Activated T-helper 2 cell treated with anti-CD3 and anti-CD28 coated beads, Interferon-gamma antibody, Interleukin-2, Interleukin-4, amounts not matched to agents 10 μg/mL and 5 μg/mL and 100 μg/mL, durations not matched to agents 14 hours and 24 hours and 36 hours (primary cell): ENCODE measurements at regions not wholly inside any gene's neighbourhood (a gene's known extent, or its start where the extent isn't known, plus 50 kb on each side); places are given as distances from the start of the nearest gene placed in this dataset.

Experiments
- DNase-seq: peaks from one replicate; pipeline ENCODE4 v3.0.0; 2021; ENCODE audit warnings: low spot score
- H3K27ac Mint-ChIP-seq: one replicate; pipeline ENCODE4 v1.8.0; 2021; ENCODE audit warnings: mixed read lengths
- H3K27me3 Mint-ChIP-seq: one replicate; pipeline ENCODE4 v1.8.0; 2021; ENCODE audit warnings: low read depth, mixed read lengths
- H3K36me3 Mint-ChIP-seq: one replicate; pipeline ENCODE4 v1.8.0; 2021; ENCODE audit warnings: low read depth, mixed read lengths
- H3K4me1 Mint-ChIP-seq: one replicate; pipeline ENCODE4 v1.8.0; 2021; ENCODE audit warnings: low read depth, mixed read lengths
- H3K4me3 Mint-ChIP-seq: one replicate; pipeline ENCODE4 v1.8.0; 2021; ENCODE audit warnings: low read depth, mild to moderate bottlenecking, moderate library complexity, mixed read lengths
- H3K9me3 Mint-ChIP-seq: one replicate; pipeline ENCODE4 v1.8.0; 2021; ENCODE audit warnings: mixed read lengths
- intact Hi-C: fragments of 100-400 bp; cut with micrococcal nuclease; formaldehyde crosslinking; loops from one replicate; pipeline ENCODE4 v1.15.1; 2023

DNA sequence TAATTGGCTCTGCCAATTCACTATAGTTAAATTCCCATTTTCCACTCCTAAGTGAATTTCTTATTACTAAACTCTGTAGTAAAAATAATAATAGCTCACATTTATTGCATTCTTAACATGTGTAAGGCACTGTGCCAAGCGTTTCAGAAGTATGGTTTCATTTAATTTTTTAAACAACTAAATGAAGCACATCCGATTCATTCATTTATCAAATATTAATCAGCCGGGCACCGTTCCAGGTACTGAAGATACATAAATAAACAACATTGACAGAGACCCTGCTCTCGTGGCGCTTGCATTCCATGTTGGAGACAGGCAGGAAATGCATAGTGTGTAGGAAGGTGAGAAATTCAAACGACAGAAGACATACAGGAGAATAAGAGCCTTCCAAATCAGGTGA, 423.2 kb upstream of the JARID2 start:
- no peaks in the 10 kb centered on the region for H3K27me3 Mint-ChIP-seq
- no peak overlapping the region for H3K27ac Mint-ChIP-seq
- no peak overlapping the region for H3K4me3 Mint-ChIP-seq
- peaks cover 4% of the 10 kb centered on the region for H3K36me3 Mint-ChIP-seq
- no peak for DNase-seq
- peaks cover 9% of the 10 kb centered on the region for H3K9me3 Mint-ChIP-seq
- peaks cover 28% of the 10 kb centered on the region for H3K4me1 Mint-ChIP-seq
- intact Hi-C loops, result no loop called here

DNA sequence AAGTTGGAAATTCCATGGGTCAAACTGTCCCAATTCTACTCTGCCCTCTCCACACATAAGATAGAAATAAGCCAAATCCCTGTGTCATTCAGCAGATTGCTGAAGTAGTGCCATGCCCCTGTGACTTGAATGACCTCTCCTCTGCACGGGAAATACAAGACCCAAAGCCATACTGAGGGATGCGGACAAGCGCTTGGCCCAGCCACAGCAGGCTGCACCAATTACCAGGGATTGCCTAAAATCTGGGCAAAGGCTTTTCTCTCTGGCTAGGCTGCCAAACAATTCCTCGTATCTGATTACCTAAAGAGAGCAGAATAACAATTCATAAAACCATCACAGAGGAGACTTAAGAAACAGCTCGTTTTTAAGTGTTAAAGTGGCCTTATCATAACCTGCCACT, 421.8 kb upstream of the JARID2 start:
- peaks cover 9% of the 10 kb centered on the region for H3K9me3 Mint-ChIP-seq
- peaks cover 4% of the 10 kb centered on the region for H3K36me3 Mint-ChIP-seq
- no peak overlapping the region for H3K4me3 Mint-ChIP-seq
- H3K27me3 Mint-ChIP-seq, result no peaks in the 10 kb centered on the region
- intact Hi-C loops, result no loop called here
- H3K27ac Mint-ChIP-seq, result no peak overlapping the region
- peaks cover 26% of the 10 kb centered on the region for H3K4me1 Mint-ChIP-seq
- no peak for DNase-seq

DNA sequence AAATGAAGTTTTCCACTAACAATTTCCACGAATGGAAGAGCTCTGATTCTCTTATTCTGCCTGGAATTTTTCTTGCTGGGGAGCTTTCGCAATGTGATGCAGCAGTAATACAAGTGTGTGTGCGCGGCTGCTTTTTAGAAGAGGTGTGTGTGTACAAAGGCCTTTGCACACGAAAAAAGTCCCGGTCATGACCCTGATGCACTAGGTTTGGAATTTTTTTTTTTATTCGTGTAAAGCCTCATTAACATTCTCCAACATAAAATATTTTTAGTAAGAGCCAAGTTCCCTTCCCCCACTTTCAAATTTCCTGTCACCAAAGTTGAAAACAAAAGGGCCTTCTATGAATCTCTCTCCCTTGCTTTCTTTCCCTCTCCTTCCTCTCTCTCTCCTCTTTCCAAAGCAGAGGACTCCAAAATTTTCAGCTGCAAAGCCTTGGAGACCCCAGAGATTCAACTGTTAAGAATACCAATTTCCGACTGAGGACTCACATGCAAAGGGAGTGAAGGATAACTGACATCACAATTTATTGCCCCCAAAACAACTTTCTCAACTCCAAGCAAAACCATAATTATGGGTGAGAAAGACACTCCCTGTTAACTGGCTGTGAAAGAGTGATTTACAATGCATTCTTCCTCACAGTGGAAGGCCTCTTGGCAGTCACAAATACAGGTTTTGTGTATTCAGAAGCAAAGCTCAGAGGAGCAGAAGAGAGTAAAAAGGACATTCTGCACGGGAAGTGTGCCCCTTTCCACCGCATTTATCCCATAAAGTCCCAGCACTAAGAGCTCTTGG, 421.2 kb upstream of the JARID2 start:
- Mint-ChIP-seq H3K36me3 (peaks cover 4% of the 10 kb centered on the region), H3K4me3 (no peak overlapping the region), H3K4me1 (peaks cover 20% of the 10 kb centered on the region), H3K27me3 (no peaks in the 10 kb centered on the region), H3K9me3 (peaks cover 6% of the 10 kb centered on the region), H3K27ac (no peak overlapping the region)
- intact Hi-C loops, result no loop called here
- DNase-seq, result no peak

DNA sequence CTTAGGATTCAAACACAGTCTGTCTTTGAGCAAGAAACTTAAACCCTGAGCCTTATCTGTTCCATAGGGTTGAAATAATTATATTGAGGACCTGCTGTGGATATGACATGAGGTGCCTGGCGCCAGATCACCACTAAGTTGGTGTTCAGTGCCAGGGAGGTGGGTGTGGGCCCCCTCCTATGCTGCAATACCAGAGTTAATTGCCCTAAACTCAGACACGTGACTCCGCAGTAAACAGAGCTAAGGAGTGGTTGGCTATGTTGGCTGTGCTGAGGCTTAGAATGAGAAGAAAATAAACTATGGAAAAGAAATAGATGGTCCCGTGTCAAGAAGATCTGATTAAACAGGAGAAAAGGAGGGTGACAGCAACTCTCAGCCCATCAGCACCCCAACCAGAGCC, 419.4 kb upstream of the JARID2 start:
- Mint-ChIP-seq H3K9me3 (no peaks in the 10 kb centered on the region), H3K4me1 (peaks cover 12% of the 10 kb centered on the region), H3K36me3 (no peaks in the 10 kb centered on the region), H3K4me3 (no peak overlapping the region), H3K27ac (no peak overlapping the region), H3K27me3 (no peaks in the 10 kb centered on the region)
- intact Hi-C loops, result no loop called here
- DNase-seq, result no peak

DNA sequence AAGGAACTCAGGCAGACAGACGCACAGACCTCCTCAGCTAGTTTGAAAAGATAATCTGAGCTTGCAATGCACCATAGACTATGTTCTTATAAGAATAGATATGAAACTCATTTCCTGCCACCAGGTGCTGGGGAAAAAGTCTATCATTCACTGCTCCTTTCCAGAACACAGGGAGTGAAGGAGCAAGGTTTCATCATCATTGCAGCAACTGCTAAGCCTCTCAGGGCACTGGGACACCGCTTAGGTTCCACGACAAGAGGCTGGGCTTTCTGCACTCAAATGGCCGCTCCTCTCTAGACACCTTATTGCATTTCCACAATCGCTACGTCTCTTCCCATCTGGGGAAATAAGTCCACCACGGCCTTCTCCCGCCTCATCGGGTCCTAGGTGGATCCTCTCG, 418.5 kb upstream of the JARID2 start:
- no peak overlapping the region for H3K27ac Mint-ChIP-seq
- H3K36me3 Mint-ChIP-seq, result no peaks in the 10 kb centered on the region
- H3K4me1 Mint-ChIP-seq, result peaks cover 6% of the 10 kb centered on the region
- no peak for DNase-seq
- H3K9me3 Mint-ChIP-seq, result no peaks in the 10 kb centered on the region
- H3K27me3 Mint-ChIP-seq, result no peaks in the 10 kb centered on the region
- H3K4me3 Mint-ChIP-seq, result no peak overlapping the region
- intact Hi-C loops, result no loop called here

DNA sequence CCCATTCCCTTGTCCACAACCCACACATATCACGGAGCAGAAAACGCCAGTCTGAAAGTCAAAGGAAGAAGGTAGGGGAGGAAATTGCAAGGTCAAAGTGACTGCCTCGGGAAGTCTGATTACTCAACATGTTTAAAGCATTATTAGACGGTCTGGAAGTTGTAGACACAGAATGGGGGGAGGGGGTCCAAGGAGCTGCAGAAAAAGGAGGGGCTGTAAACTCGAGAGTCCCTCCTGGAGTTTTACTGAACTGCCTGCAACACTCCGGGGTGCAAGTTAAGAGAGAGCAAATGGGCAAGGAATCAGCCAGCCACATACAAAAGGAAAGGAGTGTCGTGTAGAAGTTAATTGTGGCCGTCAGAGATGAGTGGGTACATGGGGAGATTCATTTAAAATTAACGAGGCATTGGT, 417.7 kb upstream of the JARID2 start:
- H3K4me3 Mint-ChIP-seq, result no peak overlapping the region
- H3K36me3 Mint-ChIP-seq, result no peaks in the 10 kb centered on the region
- no peaks in the 10 kb centered on the region for H3K9me3 Mint-ChIP-seq
- no peaks in the 10 kb centered on the region for H3K27me3 Mint-ChIP-seq
- H3K4me1 Mint-ChIP-seq, result peaks cover 8% of the 10 kb centered on the region
- no peak overlapping the region for H3K27ac Mint-ChIP-seq
- no peak for DNase-seq
- intact Hi-C loops, result no loop called here

DNA sequence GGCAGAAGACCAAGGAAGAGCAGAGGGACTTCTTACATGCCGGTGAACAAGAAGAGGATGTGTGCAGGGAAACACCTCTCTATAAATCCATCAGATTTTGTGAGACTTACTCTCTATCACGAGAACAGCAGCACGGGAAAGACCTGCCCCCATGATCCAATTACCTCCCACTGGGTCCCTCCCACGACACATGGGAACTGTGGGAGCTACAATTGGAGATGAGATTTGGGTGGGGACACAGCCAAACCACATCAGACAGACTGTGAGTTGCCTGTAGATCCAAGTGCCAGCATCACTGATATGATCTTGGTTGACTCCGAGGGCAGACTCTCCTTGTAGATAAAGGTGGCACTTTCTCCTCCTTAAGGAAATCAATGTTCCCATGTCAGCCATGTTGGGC, 414.8 kb upstream of the JARID2 start:
- peaks cover 4% of the 10 kb centered on the region for H3K4me1 Mint-ChIP-seq
- DNase-seq, result no peak
- H3K9me3 Mint-ChIP-seq, result no peaks in the 10 kb centered on the region
- intact Hi-C loops, result no loop called here
- H3K4me3 Mint-ChIP-seq, result no peak overlapping the region
- H3K36me3 Mint-ChIP-seq, result no peaks in the 10 kb centered on the region
- H3K27ac Mint-ChIP-seq, result no peak overlapping the region
- no peaks in the 10 kb centered on the region for H3K27me3 Mint-ChIP-seq

DNA sequence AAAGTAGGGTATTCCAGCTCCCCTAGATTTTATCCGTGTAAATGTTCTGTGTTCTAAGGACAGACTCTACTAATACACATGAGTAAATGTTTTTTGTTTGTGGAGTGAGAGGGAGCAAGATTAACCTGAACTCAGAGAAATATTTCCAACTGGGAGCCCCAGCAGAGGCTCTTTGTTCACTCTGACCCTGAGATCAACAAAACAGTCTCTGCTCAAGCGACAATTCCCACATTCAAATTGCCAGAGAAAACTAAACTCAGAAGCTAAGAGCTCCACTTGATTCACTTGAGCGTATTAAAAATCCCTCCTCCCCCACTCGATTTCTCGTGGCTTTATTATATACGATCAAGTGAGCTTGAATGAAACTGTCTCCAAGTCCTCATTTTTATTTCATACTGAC, 413.9 kb upstream of the JARID2 start:
- intact Hi-C loops, result no loop called here
- Mint-ChIP-seq H3K4me1 (peaks cover 4% of the 10 kb centered on the region), H3K9me3 (no peaks in the 10 kb centered on the region), H3K27ac (no peak overlapping the region), H3K36me3 (no peaks in the 10 kb centered on the region), H3K27me3 (no peaks in the 10 kb centered on the region), H3K4me3 (no peak overlapping the region)
- DNase-seq, result no peak

DNA sequence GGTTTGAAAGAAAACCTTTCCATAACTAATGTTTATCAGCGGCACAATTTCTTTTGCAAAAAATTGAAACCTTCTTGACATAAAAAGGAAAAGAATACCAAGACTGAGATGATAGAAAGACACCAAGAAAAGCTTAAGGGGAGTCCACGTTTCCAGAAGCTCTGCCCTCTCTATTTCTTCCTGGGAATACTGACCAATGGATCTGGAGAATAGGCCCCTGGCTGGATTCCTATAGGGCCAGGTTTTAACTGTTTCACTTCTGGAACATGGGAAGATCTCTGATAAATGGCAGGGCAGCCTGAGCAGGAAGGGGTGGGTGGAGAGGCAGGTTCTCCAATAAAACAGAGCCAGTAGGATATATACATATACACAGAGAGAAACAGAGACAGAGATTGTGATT, 413.4 kb upstream of the JARID2 start:
- Mint-ChIP-seq H3K36me3 (no peaks in the 10 kb centered on the region), H3K27me3 (no peaks in the 10 kb centered on the region), H3K27ac (no peak overlapping the region), H3K4me1 (peaks cover 8% of the 10 kb centered on the region), H3K9me3 (no peaks in the 10 kb centered on the region), H3K4me3 (no peak overlapping the region)
- intact Hi-C loops, result no loop called here
- no peak for DNase-seq

DNA sequence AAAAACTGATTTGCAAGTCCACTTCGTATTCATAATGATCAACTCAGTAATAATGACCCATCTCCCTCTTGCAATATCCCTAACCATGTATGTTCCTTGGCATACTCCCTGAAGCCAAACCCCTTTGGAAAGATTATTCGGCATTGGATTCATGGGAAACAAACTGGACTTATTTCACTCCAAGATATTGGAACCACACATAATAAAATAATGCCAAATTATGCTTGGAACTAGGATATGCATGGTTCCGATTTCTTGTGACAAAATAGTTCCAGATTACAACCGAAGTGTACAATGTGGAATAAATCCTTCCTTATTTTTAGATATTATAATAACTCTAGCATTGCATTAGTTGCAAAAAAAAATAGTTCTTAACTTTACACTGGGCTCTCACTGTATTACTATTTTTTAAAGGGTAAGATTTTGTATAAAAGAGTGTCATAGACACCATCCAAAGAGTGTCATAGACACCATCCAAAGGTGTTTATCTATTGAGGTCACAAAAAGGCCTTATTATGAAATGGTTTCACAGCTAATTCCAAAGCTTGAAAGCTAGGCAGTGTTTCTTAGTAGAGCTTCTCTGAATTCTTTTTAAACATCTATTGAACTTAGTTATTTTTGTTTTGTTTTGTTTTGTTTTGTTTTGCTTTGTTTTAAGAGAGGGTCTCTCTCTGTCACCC, 410.9 kb upstream of the JARID2 start:
- no peaks in the 10 kb centered on the region for H3K27me3 Mint-ChIP-seq
- no peaks in the 10 kb centered on the region for H3K9me3 Mint-ChIP-seq
- intact Hi-C loops, result no loop called here
- no peak overlapping the region for H3K4me3 Mint-ChIP-seq
- peaks cover 15% of the 10 kb centered on the region for H3K4me1 Mint-ChIP-seq
- DNase-seq, result no peak
- H3K36me3 Mint-ChIP-seq, result no peaks in the 10 kb centered on the region
- no peak overlapping the region for H3K27ac Mint-ChIP-seq

DNA sequence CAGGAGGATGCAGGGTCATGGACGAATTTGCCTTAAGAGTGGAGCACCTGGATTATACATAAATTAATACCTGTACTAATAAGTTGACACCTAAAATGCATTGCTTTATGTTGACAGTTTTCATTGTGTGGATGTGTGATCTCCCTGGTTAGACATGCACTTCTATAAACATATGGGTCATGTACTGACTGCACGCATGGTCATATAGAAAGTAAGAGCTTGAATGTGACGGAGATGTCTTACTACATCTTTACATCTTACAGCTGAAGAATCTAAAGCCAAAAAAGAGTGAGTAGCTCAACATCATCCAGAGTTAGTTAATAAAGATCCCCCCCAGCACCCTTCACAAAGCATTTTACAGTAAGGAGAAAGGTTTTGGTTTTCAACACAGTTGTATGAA, 408.4 kb upstream of the JARID2 start:
- no peak for DNase-seq
- intact Hi-C loops, result no loop called here
- H3K27me3 Mint-ChIP-seq, result no peaks in the 10 kb centered on the region
- no peaks in the 10 kb centered on the region for H3K36me3 Mint-ChIP-seq
- H3K27ac Mint-ChIP-seq, result no peak overlapping the region
- peaks cover 4% of the 10 kb centered on the region for H3K9me3 Mint-ChIP-seq
- no peak overlapping the region for H3K4me3 Mint-ChIP-seq
- H3K4me1 Mint-ChIP-seq, result peaks cover 22% of the 10 kb centered on the region

DNA sequence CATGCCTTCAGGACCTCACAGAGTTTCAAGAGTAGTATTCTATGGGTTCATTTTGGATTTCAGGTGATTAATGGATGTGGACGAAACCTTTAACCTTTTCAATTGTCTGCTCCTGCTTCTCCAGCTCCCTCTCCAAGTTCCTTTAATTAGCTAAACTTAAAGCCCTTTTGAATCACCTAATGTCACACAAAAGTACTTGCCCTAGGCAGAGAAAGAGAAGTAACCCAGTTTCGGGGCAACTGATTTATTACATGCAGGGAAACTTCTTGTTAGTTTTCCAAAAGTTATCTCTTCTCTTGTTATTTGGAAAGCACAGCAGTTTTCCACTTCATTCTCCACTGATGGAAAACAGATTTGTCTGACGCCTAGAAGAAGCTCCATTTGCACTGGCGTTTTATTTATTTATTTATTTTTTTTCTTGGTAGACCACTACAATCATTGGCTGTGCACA, 407.7 kb upstream of the JARID2 start:
- intact Hi-C loops, result no loop called here
- Mint-ChIP-seq H3K4me3 (no peak overlapping the region), H3K36me3 (no peaks in the 10 kb centered on the region), H3K4me1 (peaks cover 21% of the 10 kb centered on the region), H3K9me3 (peaks cover 4% of the 10 kb centered on the region), H3K27me3 (no peaks in the 10 kb centered on the region), H3K27ac (no peak overlapping the region)
- no peak for DNase-seq

DNA sequence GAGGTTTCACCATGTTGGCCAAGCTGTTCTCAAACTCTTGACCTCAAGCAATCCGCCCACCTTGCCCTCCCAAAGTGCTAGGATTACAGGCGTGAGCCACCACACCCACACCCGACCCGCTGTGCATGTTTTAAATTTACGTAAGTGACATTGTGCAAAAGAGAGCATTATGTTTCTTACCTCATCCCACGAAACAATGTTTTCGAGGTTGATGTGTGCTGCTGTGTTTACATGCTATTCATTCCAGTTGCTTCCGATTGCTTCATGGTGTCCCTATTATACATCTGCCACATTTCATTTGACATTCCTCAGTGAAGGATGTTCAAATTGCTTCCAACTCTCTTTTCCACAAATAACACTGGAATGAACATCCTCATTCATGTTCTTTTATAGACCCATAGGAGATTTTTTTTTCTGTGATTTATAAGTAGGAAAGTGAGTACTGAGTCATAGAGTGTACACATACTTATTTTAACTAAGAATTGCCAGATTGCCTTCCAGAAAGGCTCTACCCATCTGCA, 403.9 kb upstream of the JARID2 start:
- Mint-ChIP-seq H3K4me3 (no peak overlapping the region), H3K9me3 (peaks cover 4% of the 10 kb centered on the region), H3K4me1 (peaks cover 18% of the 10 kb centered on the region), H3K27me3 (no peaks in the 10 kb centered on the region), H3K27ac (no peak overlapping the region), H3K36me3 (no peaks in the 10 kb centered on the region)
- intact Hi-C loops, result no loop called here
- DNase-seq, result no peak
